Body of pancreas (tissue), 4 donors: ENCODE measurements at regions not wholly inside any gene's neighbourhood (a gene's known extent, or its start where the extent isn't known, plus 50 kb on each side); places are given as distances from the start of the nearest gene placed in this dataset.
"Not testable (repeated sequence)": the region's sequence is repeated elsewhere in the genome, so short reads cannot be mapped to it uniquely, and the experiment has no call there.

Source experiments
- POLR2A ChIP-seq, 3 donors: fragments of 450-650 bp; IDR thresholded peaks; one replicate each; pipeline ENCODE4 v1.6.1; 2016; ENCODE audit warnings: antibody characterized with exemption in 3 of 3, mild to moderate bottlenecking in 2 of 3
- TF ChIP-seq, protein P1 (sequence below), 7 experiments: fragments of 450-650 bp in 4 of 7; fragments of 200-600 bp in 3 of 7; sonication (generic) in 3 of 7; IDR thresholded peaks; one replicate each; pipeline ENCODE4 v1.5.1; 2016 to 2019; ENCODE audit warnings: antibody characterized with exemption in 7 of 7

DNA sequence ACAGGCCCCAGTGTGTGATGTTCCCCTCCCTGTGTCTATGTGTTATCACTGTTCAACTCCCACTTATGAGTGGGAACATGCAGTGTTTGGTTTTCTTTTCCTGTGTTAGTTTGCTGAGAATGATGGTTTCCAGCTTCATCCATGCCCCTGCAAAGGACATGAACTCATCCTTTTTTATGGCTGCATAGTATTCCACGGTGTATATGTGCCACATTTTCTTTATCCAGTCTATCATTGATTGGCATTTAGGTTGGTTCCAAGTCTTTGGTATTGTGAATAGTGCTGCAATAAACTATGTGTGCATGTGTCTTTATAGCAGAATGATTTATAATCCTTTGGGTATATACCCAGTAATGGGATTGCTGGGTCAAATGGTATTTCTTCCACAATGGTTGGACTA is 64.2 kb downstream of the ADCYAP1 start:
- TF ChIP-seq, protein P1, sequence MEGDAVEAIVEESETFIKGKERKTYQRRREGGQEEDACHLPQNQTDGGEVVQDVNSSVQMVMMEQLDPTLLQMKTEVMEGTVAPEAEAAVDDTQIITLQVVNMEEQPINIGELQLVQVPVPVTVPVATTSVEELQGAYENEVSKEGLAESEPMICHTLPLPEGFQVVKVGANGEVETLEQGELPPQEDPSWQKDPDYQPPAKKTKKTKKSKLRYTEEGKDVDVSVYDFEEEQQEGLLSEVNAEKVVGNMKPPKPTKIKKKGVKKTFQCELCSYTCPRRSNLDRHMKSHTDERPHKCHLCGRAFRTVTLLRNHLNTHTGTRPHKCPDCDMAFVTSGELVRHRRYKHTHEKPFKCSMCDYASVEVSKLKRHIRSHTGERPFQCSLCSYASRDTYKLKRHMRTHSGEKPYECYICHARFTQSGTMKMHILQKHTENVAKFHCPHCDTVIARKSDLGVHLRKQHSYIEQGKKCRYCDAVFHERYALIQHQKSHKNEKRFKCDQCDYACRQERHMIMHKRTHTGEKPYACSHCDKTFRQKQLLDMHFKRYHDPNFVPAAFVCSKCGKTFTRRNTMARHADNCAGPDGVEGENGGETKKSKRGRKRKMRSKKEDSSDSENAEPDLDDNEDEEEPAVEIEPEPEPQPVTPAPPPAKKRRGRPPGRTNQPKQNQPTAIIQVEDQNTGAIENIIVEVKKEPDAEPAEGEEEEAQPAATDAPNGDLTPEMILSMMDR (IDR thresholded peaks at IDR 0.05) = not testable (repeated sequence)
- TF ChIP-seq POLR2A (IDR thresholded peaks at IDR 0.05) = not testable (repeated sequence)
